Nephron progenitor cell (in vitro differentiated cells): ENCODE measurements at regions not wholly inside any gene's neighbourhood (a gene's known extent, or its start where the extent isn't known, plus 50 kb on each side); places are given as distances from the start of the nearest gene placed in this dataset.

Experiments used
- DNase-seq: peaks from one replicate; pipeline ENCODE4 v3.0.0; 2021
- H3K27ac Mint-ChIP-seq: 2 replicates; pipeline ENCODE4 v1.8.0; 2021; ENCODE audit warnings: mild to moderate bottlenecking, moderate library complexity, mixed read lengths
- H3K27me3 Mint-ChIP-seq: 2 replicates; pipeline ENCODE4 v1.8.0; 2021; ENCODE audit warnings: mild to moderate bottlenecking, low read depth, mixed read lengths; ENCODE audit not compliant: poor library complexity
- H3K36me3 Mint-ChIP-seq: 2 replicates; pipeline ENCODE4 v1.8.0; 2021; ENCODE audit warnings: low read depth, mixed read lengths
- H3K4me1 Mint-ChIP-seq: 2 replicates; pipeline ENCODE4 v1.8.0; 2021; ENCODE audit warnings: mixed read lengths
- H3K4me3 Mint-ChIP-seq: 2 replicates; pipeline ENCODE4 v1.8.0; 2021; ENCODE audit warnings: mild to moderate bottlenecking, moderate library complexity, mixed read lengths
- H3K9me3 Mint-ChIP-seq: 2 replicates; pipeline ENCODE4 v1.8.0; 2021; ENCODE audit warnings: mild to moderate bottlenecking, moderate library complexity, mixed read lengths
- TF ChIP-seq, protein P1 (sequence below): fragments of 200-600 bp; sonication (generic); IDR thresholded peaks from 2 replicates; pipeline ENCODE4 v1.5.0; 2021; ENCODE audit warnings: antibody characterized with exemption

GRCh38 chr9:135209852-135210251 lies 122.4 kb downstream of the OLFM1 start:
- Mint-ChIP-seq H3K27ac (no peak overlapping the region), H3K4me1 (peaks cover 28% of the 10 kb centered on the region), H3K4me3 (no peak overlapping the region), H3K9me3 (peaks cover 12% of the 10 kb centered on the region), H3K36me3 (no peaks in the 10 kb centered on the region), H3K27me3 (peaks cover 44% of the 10 kb centered on the region)
- no peak for DNase-seq
- TF ChIP-seq, protein P1, sequence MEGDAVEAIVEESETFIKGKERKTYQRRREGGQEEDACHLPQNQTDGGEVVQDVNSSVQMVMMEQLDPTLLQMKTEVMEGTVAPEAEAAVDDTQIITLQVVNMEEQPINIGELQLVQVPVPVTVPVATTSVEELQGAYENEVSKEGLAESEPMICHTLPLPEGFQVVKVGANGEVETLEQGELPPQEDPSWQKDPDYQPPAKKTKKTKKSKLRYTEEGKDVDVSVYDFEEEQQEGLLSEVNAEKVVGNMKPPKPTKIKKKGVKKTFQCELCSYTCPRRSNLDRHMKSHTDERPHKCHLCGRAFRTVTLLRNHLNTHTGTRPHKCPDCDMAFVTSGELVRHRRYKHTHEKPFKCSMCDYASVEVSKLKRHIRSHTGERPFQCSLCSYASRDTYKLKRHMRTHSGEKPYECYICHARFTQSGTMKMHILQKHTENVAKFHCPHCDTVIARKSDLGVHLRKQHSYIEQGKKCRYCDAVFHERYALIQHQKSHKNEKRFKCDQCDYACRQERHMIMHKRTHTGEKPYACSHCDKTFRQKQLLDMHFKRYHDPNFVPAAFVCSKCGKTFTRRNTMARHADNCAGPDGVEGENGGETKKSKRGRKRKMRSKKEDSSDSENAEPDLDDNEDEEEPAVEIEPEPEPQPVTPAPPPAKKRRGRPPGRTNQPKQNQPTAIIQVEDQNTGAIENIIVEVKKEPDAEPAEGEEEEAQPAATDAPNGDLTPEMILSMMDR: no peak

DNA sequence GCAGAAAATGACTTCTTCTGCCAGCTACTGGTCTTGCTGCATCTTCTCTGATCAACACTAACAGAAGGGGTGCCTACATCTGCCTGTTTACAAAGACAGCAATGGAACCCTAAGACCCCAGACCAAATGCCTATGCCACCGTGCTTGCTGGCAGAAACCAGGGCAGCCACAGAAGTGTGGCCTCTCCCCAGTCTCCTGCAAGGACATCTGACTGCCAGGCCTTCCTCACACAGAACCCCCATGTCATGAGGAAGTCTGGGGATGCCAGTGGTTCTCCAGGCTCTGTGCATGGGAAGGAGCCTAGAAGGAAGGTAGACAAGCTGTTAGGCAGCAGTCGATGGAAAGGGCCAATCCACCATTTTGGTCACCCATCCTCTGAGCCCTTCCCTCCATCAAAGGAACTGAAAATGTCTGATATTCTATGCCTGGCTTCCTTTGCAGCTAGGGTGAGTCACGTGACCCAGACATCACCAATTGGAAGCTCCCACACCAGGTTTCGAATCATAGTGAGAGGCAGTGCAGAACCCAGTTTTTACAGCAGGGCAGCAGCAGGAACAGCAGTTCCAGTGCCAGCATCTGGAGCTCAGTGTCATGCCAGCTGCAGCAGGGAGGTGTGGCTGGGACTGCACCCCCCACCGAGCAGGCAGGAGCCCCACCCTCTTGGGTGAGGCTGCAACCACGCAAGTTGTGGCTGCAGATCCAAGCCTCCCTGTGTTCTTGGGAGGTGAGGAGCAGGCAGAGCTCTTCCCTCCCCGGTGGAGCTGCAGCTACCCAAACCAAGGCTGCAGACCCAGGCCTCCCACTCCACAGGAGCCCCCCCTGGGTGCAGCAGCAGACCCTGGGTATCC lies 123.4 kb downstream of the OLFM1 start:
- no peak overlapping the region for H3K27ac Mint-ChIP-seq
- DNase-seq: no peak
- TF ChIP-seq, protein P1: no peak
- H3K36me3 Mint-ChIP-seq: no peaks in the 10 kb centered on the region
- no peak overlapping the region for H3K4me3 Mint-ChIP-seq
- H3K9me3 Mint-ChIP-seq: peaks cover 12% of the 10 kb centered on the region
- peaks cover 47% of the 10 kb centered on the region for H3K27me3 Mint-ChIP-seq
- peaks cover 30% of the 10 kb centered on the region for H3K4me1 Mint-ChIP-seq

GRCh38 chr9:135211524-135211890 lies 124.0 kb downstream of the OLFM1 start:
- Mint-ChIP-seq H3K27me3 (peaks cover 47% of the 10 kb centered on the region), H3K9me3 (peaks cover 12% of the 10 kb centered on the region), H3K4me1 (peaks cover 34% of the 10 kb centered on the region), H3K36me3 (no peaks in the 10 kb centered on the region), H3K27ac (no peak overlapping the region), H3K4me3 (no peak overlapping the region)
- TF ChIP-seq, protein P1: no peak
- DNase-seq: no peak

DNA sequence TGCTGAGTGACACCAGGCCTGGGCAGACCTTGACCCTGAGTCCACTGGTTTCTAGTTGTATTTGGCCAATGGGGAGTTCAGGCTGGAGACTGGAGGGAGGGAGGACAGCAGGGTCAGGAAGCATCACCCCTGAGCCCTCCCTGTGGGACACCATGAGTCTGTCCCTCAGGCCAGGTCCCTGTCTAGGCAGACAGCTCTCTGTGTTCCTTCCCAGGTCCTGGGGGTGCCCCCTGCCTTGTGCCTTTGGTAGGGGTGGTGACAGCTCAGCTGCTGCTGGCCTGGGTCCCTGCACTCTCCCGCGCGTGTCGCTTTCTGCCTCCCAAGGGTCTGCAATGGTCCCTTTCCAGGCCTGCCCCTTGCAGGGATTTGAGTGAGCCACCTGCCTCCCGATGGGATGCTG lies 125.5 kb downstream of the OLFM1 start:
- H3K27ac Mint-ChIP-seq: no peak overlapping the region
- H3K9me3 Mint-ChIP-seq: peaks cover 12% of the 10 kb centered on the region
- no peak overlapping the region for H3K4me3 Mint-ChIP-seq
- H3K36me3 Mint-ChIP-seq: no peaks in the 10 kb centered on the region
- DNase-seq: no peak
- H3K27me3 Mint-ChIP-seq: peaks cover 58% of the 10 kb centered on the region
- TF ChIP-seq, protein P1: no peak
- peaks cover 49% of the 10 kb centered on the region for H3K4me1 Mint-ChIP-seq

- H3K4me3 Mint-ChIP-seq: no peak overlapping the region
- H3K27me3 Mint-ChIP-seq: peaks cover 64% of the 10 kb centered on the region
- no peaks in the 10 kb centered on the region for H3K36me3 Mint-ChIP-seq
- H3K27ac Mint-ChIP-seq: no peak overlapping the region
- H3K4me1 Mint-ChIP-seq: peaks cover 51% of the 10 kb centered on the region
- peaks cover 12% of the 10 kb centered on the region for H3K9me3 Mint-ChIP-seq
- TF ChIP-seq, protein P1: no peak
- no peak for DNase-seq
Observed at GRCh38 chr9:135213566-135213965, 126.1 kb downstream of the OLFM1 start.

- H3K9me3 Mint-ChIP-seq: peaks cover 12% of the 10 kb centered on the region
- H3K27ac Mint-ChIP-seq: no peak overlapping the region
- no peak for DNase-seq
- TF ChIP-seq, protein P1: no peak
- H3K4me1 Mint-ChIP-seq: peaks cover 57% of the 10 kb centered on the region
- H3K27me3 Mint-ChIP-seq: peaks cover 65% of the 10 kb centered on the region
- H3K36me3 Mint-ChIP-seq: no peaks in the 10 kb centered on the region
- H3K4me3 Mint-ChIP-seq: no peak overlapping the region
Observed at GRCh38 chr9:135214054-135214640, 126.7 kb downstream of the OLFM1 start.
